GM12873 (cell line): ENCODE measurements at regions not wholly inside any gene's neighbourhood (a gene's known extent, or its start where the extent isn't known, plus 50 kb on each side); places are given as distances from the start of the nearest gene placed in this dataset.

Experiments
- CTCF ChIP-seq: IDR thresholded peaks from 2 replicates; pipeline ENCODE4 v1.5.1; 2012; ENCODE audit warnings: low read depth, mild to moderate bottlenecking, moderate library complexity, low read length, control low read depth; ENCODE audit not compliant: insufficient read depth; ENCODE audit errors: missing control alignments

GRCh38 chr11:27231530-27231929 lies 131.5 kb downstream of the CCDC34 start:
- no peak for TF ChIP-seq CTCF

GRCh38 chr11:27230192-27230572 lies 132.8 kb downstream of the CCDC34 start:
- TF ChIP-seq CTCF, result no peak

- TF ChIP-seq CTCF, result no peak
Observed at GRCh38 chr11:27229511-27230191, 133.4 kb downstream of the CCDC34 start.

GRCh38 chr11:27228906-27229290 lies 134.1 kb downstream of the CCDC34 start:
- no peak for TF ChIP-seq CTCF

GRCh38 chr11:27228232-27228905 lies 134.6 kb downstream of the CCDC34 start:
- no peak for TF ChIP-seq CTCF

- TF ChIP-seq CTCF, result no peak
Observed at GRCh38 chr11:27227736-27228135, 135.3 kb downstream of the CCDC34 start.

- no peak for TF ChIP-seq CTCF
Observed at GRCh38 chr11:27218421-27219038, 144.5 kb downstream of the CCDC34 start.
